Astrocyte (in vitro differentiated cells and primary cell): ENCODE measurements at regions not wholly inside any gene's neighbourhood (a gene's known extent, or its start where the extent isn't known, plus 50 kb on each side); places are given as distances from the start of the nearest gene placed in this dataset.

Experiments
- DNase-seq: peaks from one replicate; pipeline ENCODE4 v3.0.0-alpha.2; 2010; ENCODE audit warnings: low read depth
- FAIRE-seq: peaks from 2 replicates; lab custom pipeline; 2011; peaks lifted over from hg19 to GRCh38; lab: Jason Lieb, UNC
- H2AFZ ChIP-seq: 2 replicates; pipeline ENCODE4 v1.6.0; 2012; ENCODE audit warnings: low read depth, low read length, inconsistent platforms
- H3K27ac ChIP-seq: 2 replicates; pipeline ENCODE4 v1.5.1; 2011; ENCODE audit warnings: low read depth, low read length, inconsistent platforms
- H3K27me3 ChIP-seq: 2 replicates; pipeline ENCODE4 v1.6.0; 2011; ENCODE audit warnings: low read length, inconsistent platforms; ENCODE audit not compliant: insufficient read depth
- H3K36me3 ChIP-seq: 2 replicates; pipeline ENCODE4 v1.5.1; 2011; ENCODE audit warnings: low read length, inconsistent platforms; ENCODE audit not compliant: insufficient read depth
- H3K4me1 ChIP-seq: 2 replicates; pipeline ENCODE4 v1.5.1; 2011; ENCODE audit warnings: low read length, inconsistent platforms; ENCODE audit not compliant: insufficient read depth
- H3K4me2 ChIP-seq: 2 replicates; pipeline ENCODE4 v1.6.0; 2012; ENCODE audit warnings: low read length, inconsistent platforms
- H3K4me3 ChIP-seq: 2 replicates; pipeline ENCODE4 v1.5.1; 2011; ENCODE audit warnings: low read depth, mild to moderate bottlenecking, low read length, inconsistent platforms; ENCODE audit not compliant: insufficient read depth
- H3K79me2 ChIP-seq: 2 replicates; pipeline ENCODE4 v1.6.0; 2012; ENCODE audit warnings: mild to moderate bottlenecking, low read length, inconsistent platforms; ENCODE audit not compliant: insufficient read depth
- H3K9ac ChIP-seq: 2 replicates; pipeline ENCODE4 v1.6.0; 2012; ENCODE audit warnings: mild to moderate bottlenecking, low read length, inconsistent platforms
- H3K9me3 ChIP-seq: 2 replicates; pipeline ENCODE4 v1.5.1; 2012; ENCODE audit warnings: low read depth, mild to moderate bottlenecking, low read length, inconsistent platforms; ENCODE audit not compliant: insufficient read depth
- H4K20me1 ChIP-seq: 2 replicates; pipeline ENCODE4 v1.6.0; 2012; ENCODE audit warnings: low read length, inconsistent platforms; ENCODE audit not compliant: insufficient read depth
- H3K27ac Mint-ChIP-seq: one replicate; pipeline ENCODE4 v1.8.0; 2021; ENCODE audit warnings: mild to moderate bottlenecking, mixed read lengths; ENCODE audit not compliant: unreplicated experiment
- H3K27me3 Mint-ChIP-seq: one replicate; pipeline ENCODE4 v1.8.0; 2021; ENCODE audit warnings: low read depth, mixed read lengths; ENCODE audit not compliant: unreplicated experiment
- H3K36me3 Mint-ChIP-seq: one replicate; pipeline ENCODE4 v1.8.0; 2021; ENCODE audit warnings: low read depth, mixed read lengths; ENCODE audit not compliant: unreplicated experiment
- H3K4me1 Mint-ChIP-seq: one replicate; pipeline ENCODE4 v1.8.0; 2021; ENCODE audit warnings: low read depth, mixed read lengths; ENCODE audit not compliant: unreplicated experiment
- H3K4me3 Mint-ChIP-seq: one replicate; pipeline ENCODE4 v1.8.0; 2021; ENCODE audit warnings: mild to moderate bottlenecking, moderate library complexity, mixed read lengths; ENCODE audit not compliant: unreplicated experiment
- H3K9me3 Mint-ChIP-seq: one replicate; pipeline ENCODE4 v1.8.0; 2021; ENCODE audit warnings: mild to moderate bottlenecking, mixed read lengths; ENCODE audit not compliant: unreplicated experiment
- CTCF ChIP-seq: IDR thresholded peaks from 2 replicates; pipeline ENCODE4 v1.5.1; 2011; ENCODE audit warnings: low read depth, mild to moderate bottlenecking, inconsistent platforms, low read length, moderate library complexity; ENCODE audit not compliant: insufficient read depth
- EZH2 ChIP-seq: IDR thresholded peaks from 2 replicates; pipeline ENCODE4 v1.6.1; 2012; ENCODE audit warnings: mild to moderate bottlenecking, low read length, inconsistent platforms; ENCODE audit not compliant: insufficient read depth

GRCh38 chr5:117182104-117182503 lies 607.5 kb upstream of the SEMA6A start:
- no peak for TF ChIP-seq CTCF
- TF ChIP-seq EZH2, result no peak
- Histone ChIP-seq H3K4me1 (no peaks in the 10 kb centered on the region), H3K4me2 (no peak overlapping the region), H3K36me3 (no peaks in the 10 kb centered on the region), H2AFZ (no peak overlapping the region), H3K4me3 (no peak overlapping the region), H3K9me3 (no peaks in the 10 kb centered on the region), H3K27ac (no peak overlapping the region), H3K9ac (no peak overlapping the region), H3K79me2 (no peaks in the 10 kb centered on the region), H4K20me1 (no peaks in the 10 kb centered on the region), H3K27me3 (no peaks in the 10 kb centered on the region)
- FAIRE-seq (no peak), DNase-seq (no peak)
- Mint-ChIP-seq H3K36me3 (no peaks in the 10 kb centered on the region), H3K4me3 (no peak overlapping the region), H3K9me3 (no peaks in the 10 kb centered on the region), H3K27me3 (no peaks in the 10 kb centered on the region), H3K27ac (no peak overlapping the region), H3K4me1 (peaks cover 3% of the 10 kb centered on the region)

GRCh38 chr5:117177302-117177701 lies 602.7 kb upstream of the SEMA6A start:
- no peak for FAIRE-seq
- no peaks in the 10 kb centered on the region for H3K36me3 Mint-ChIP-seq
- no peaks in the 10 kb centered on the region for H3K9me3 Mint-ChIP-seq

More at GRCh38 chr5:117177302-117177701, 602.7 kb upstream of the SEMA6A start:
- Mint-ChIP-seq H3K27me3 (no peaks in the 10 kb centered on the region), H3K4me3 (no peak overlapping the region), H3K27ac (no peak overlapping the region), H3K4me1 (peaks cover 5% of the 10 kb centered on the region)
- H2AFZ ChIP-seq, result no peak overlapping the region
- H3K36me3 ChIP-seq, result no peaks in the 10 kb centered on the region
- H3K4me3 ChIP-seq, result no peak overlapping the region
- no peaks in the 10 kb centered on the region for H3K27me3 ChIP-seq
- no peak overlapping the region for H3K4me2 ChIP-seq
- H3K4me1 ChIP-seq, result no peaks in the 10 kb centered on the region
- TF ChIP-seq CTCF, result no peak
- TF ChIP-seq EZH2, result no peak
- no peak overlapping the region for H3K27ac ChIP-seq
- H3K9ac ChIP-seq, result no peak overlapping the region
- no peak for DNase-seq
- no peaks in the 10 kb centered on the region for H3K79me2 ChIP-seq
- no peaks in the 10 kb centered on the region for H3K9me3 ChIP-seq
- no peaks in the 10 kb centered on the region for H4K20me1 ChIP-seq
